ENCODE measurements at regions not wholly inside any gene's neighbourhood (a gene's known extent, or its start where the extent isn't known, plus 50 kb on each side); places are given as distances from the start of the nearest gene placed in this dataset.

- ATAC-seq (no peak), DNase-seq (no peak), FAIRE-seq (no peak)
- no peaks in the 10 kb centered on the region for H3K27me3 ChIP-seq
- no peaks in the 10 kb centered on the region for H3K4me1 ChIP-seq
- H3K9me3 ChIP-seq = no peaks in the 10 kb centered on the region
- no peak for TF ChIP-seq CTCF (IDR thresholded peaks at IDR 0.05)
- no peaks in the 10 kb centered on the region for H3K36me3 ChIP-seq
- intact Hi-C loops (cut with DNase I) = no loop called here
- no peak overlapping the region for H3K27ac ChIP-seq
- H3K4me3 ChIP-seq = no peak overlapping the region
Measured at GRCh38 chr13:88745011-88745410, 1073.8 kb downstream of the SLITRK5 start.

- intact Hi-C loops (cut with DNase I) = no loop called here
- Histone ChIP-seq H3K9me3 (no peaks in the 10 kb centered on the region), H3K27me3 (no peaks in the 10 kb centered on the region), H3K4me1 (no peaks in the 10 kb centered on the region), H3K27ac (no peak overlapping the region), H3K36me3 (no peaks in the 10 kb centered on the region), H3K4me3 (no peak overlapping the region)
- no peak for DNase-seq
- no peak for ATAC-seq
- no peak for FAIRE-seq
- no peak for TF ChIP-seq CTCF (IDR thresholded peaks at IDR 0.05)
- WGBS, 2 donors = 25 to 34% methylated on average over 1 of the region's 1 CpG
Measured at GRCh38 chr13:88752041-88752440, 1080.9 kb downstream of the SLITRK5 start.

- FAIRE-seq (no peak), DNase-seq (no peak), ATAC-seq (no peak)
- Histone ChIP-seq H3K4me1 (no peaks in the 10 kb centered on the region), H3K4me3 (no peak overlapping the region), H3K27ac (no peak overlapping the region), H3K27me3 (no peaks in the 10 kb centered on the region), H3K9me3 (no peaks in the 10 kb centered on the region), H3K36me3 (no peaks in the 10 kb centered on the region)
- WGBS, 2 donors = 56 to 59% methylated on average over 1 of the region's 1 CpG
- no peak for TF ChIP-seq CTCF (IDR thresholded peaks at IDR 0.05)
- intact Hi-C loops (cut with DNase I) = no loop called here
Measured at GRCh38 chr13:88754141-88754540, 1083.0 kb downstream of the SLITRK5 start.

GRCh38 chr13:88761145-88761544 lies 1090.0 kb downstream of the SLITRK5 start:
- Histone ChIP-seq H3K9me3 (no peaks in the 10 kb centered on the region), H3K27ac (no peak overlapping the region), H3K4me3 (no peak overlapping the region), H3K27me3 (peaks cover 0 to 4% (median 0%) of the 10 kb centered on the region in 4 donors), H3K4me1 (no peaks in the 10 kb centered on the region), H3K36me3 (no peaks in the 10 kb centered on the region)
- WGBS, 2 donors = 45 to 62% methylated on average over 4 of the region's 4 CpGs
- ATAC-seq (no peak), DNase-seq (no peak), FAIRE-seq (no peak)
- intact Hi-C loops (cut with DNase I) = no loop called here
- TF ChIP-seq CTCF (IDR thresholded peaks at IDR 0.05) = no peak

GRCh38 chr13:88764103-88764502 lies 1092.9 kb downstream of the SLITRK5 start:
- Histone ChIP-seq H3K4me3 (no peak overlapping the region), H3K27me3 (peaks cover 0 to 4% (median 0%) of the 10 kb centered on the region in 4 donors), H3K4me1 (no peaks in the 10 kb centered on the region), H3K9me3 (no peaks in the 10 kb centered on the region), H3K36me3 (no peaks in the 10 kb centered on the region), H3K27ac (no peak overlapping the region)
- TF ChIP-seq CTCF (IDR thresholded peaks at IDR 0.05) = no peak
- WGBS, 2 donors = 7 to 10% methylated on average over 3 of the region's 3 CpGs
- intact Hi-C loops (cut with DNase I) = no loop called here
- no peak for DNase-seq
- ATAC-seq = no peak
- FAIRE-seq = no peak
